Neural cell (in vitro differentiated cells): ENCODE measurements at regions not wholly inside any gene's neighbourhood (a gene's known extent, or its start where the extent isn't known, plus 50 kb on each side); places are given as distances from the start of the nearest gene placed in this dataset.

Experiments used
- H2AFZ ChIP-seq: fragments of 200-600, 300-800 bp; sonication (generic), shearing (Covaris generic); 2 replicates; pipeline ENCODE4 v1.6.0; 2014; ENCODE audit warnings: low read depth, mild to moderate bottlenecking, antibody characterized with exemption, low read length, moderate library complexity
- H3F3A ChIP-seq: fragments of 200-600 bp; shearing (Covaris generic); 2 replicates; pipeline ENCODE4 v1.6.1; 2016; ENCODE audit warnings: mild to moderate bottlenecking, moderate library complexity, mixed read lengths, antibody characterized with exemption, low read length; ENCODE audit not compliant: insufficient read depth, poor library complexity, severe bottlenecking
- H3K27ac ChIP-seq: fragments of 200-600, 300-800 bp; sonication (generic), shearing (Covaris generic); 2 replicates; pipeline ENCODE4 v1.5.1; 2014; ENCODE audit warnings: mild to moderate bottlenecking, low read length, moderate library complexity
- H3K27me3 ChIP-seq: fragments of 300-800, 200-600 bp; sonication (generic), shearing (Covaris generic); 2 replicates; pipeline ENCODE4 v1.6.0; 2014; ENCODE audit warnings: mild to moderate bottlenecking, low read depth, low read length, moderate library complexity; ENCODE audit not compliant: insufficient read depth
- H3K36me3 ChIP-seq: fragments of 300-800, 200-600 bp; sonication (generic), shearing (Covaris generic); 2 replicates; pipeline ENCODE4 v1.5.1; 2014; ENCODE audit warnings: mild to moderate bottlenecking, antibody characterized with exemption, low read length, moderate library complexity; ENCODE audit not compliant: insufficient read depth
- H3K4me2 ChIP-seq: fragments of 300-800, 200-600 bp; sonication (generic), shearing (Covaris generic); 2 replicates; pipeline ENCODE4 v1.6.0; 2014; ENCODE audit warnings: mild to moderate bottlenecking, low read length
- H3K4me3 ChIP-seq: fragments of 300-800, 200-600 bp; sonication (generic), shearing (Covaris generic); 2 replicates; pipeline ENCODE4 v1.5.1; 2014; ENCODE audit warnings: mild to moderate bottlenecking, low read length, moderate library complexity
- H3K79me2 ChIP-seq: fragments of 200-600 bp; shearing (Covaris generic); replicated peaks from 2 replicates; pipeline ENCODE4 v1.6.0; 2014; ENCODE audit warnings: mild to moderate bottlenecking, low read length, moderate library complexity; ENCODE audit not compliant: insufficient read depth
- H3K9ac ChIP-seq: fragments of 300-800, 200-600 bp; sonication (generic), shearing (Covaris generic); 2 replicates; pipeline ENCODE4 v1.6.1; 2016; ENCODE audit warnings: mild to moderate bottlenecking, low read length, mixed read lengths
- H3K9me2 ChIP-seq: fragments of 200-600 bp; shearing (Covaris generic); 2 replicates; pipeline ENCODE4 v1.6.1; 2016; ENCODE audit warnings: mild to moderate bottlenecking, low read length, mixed read lengths; ENCODE audit not compliant: insufficient read depth
- H3K9me3 ChIP-seq: fragments of 200-600, 300-800 bp; sonication (generic), shearing (Covaris generic); 2 replicates; pipeline ENCODE4 v1.6.1; 2016; ENCODE audit warnings: mild to moderate bottlenecking, mixed run types, low read length, moderate library complexity, mixed read lengths
- H4K20me1 ChIP-seq: fragments of 200-600 bp; shearing (Covaris generic); 2 replicates; pipeline ENCODE4 v1.6.1; 2016; ENCODE audit warnings: mild to moderate bottlenecking, mixed run types; ENCODE audit not compliant: insufficient read depth
- CTCF ChIP-seq: fragments of 450-650 bp; IDR thresholded peaks from 2 replicates; pipeline ENCODE4 v1.5.1; 2014; ENCODE audit warnings: antibody characterized with exemption, mild to moderate bottlenecking, moderate library complexity; ENCODE audit not compliant: poor library complexity, severe bottlenecking
- EP300 ChIP-seq: fragments of 450-650 bp; conservative IDR thresholded peaks from 2 replicates; pipeline ENCODE4 v1.6.1; 2014; ENCODE audit warnings: antibody characterized with exemption, mild to moderate bottlenecking, moderate library complexity; ENCODE audit not compliant: poor library complexity, severe bottlenecking
- EZH2 ChIP-seq: fragments of 200-600, 300-800 bp; shearing (Covaris generic), sonication (generic); IDR thresholded peaks from 2 replicates; pipeline ENCODE4 v1.6.1; 2014; ENCODE audit warnings: antibody characterized with exemption, low read length, borderline replicate concordance, mild to moderate bottlenecking; ENCODE audit not compliant: insufficient read depth, poor library complexity, severe bottlenecking
- MXI1 ChIP-seq: fragments of 450-650 bp; conservative IDR thresholded peaks from 2 replicates; pipeline ENCODE4 v1.6.1; 2014; ENCODE audit warnings: antibody characterized with exemption, mild to moderate bottlenecking; ENCODE audit not compliant: poor library complexity, severe bottlenecking
- POLR2AphosphoS5 ChIP-seq: IDR thresholded peaks from 2 replicates; pipeline ENCODE4 v1.6.1; 2012
- RAD21 ChIP-seq: fragments of 450-650 bp; conservative IDR thresholded peaks from 2 replicates; pipeline ENCODE4 v1.6.1; 2014; ENCODE audit warnings: antibody characterized with exemption, mild to moderate bottlenecking, moderate library complexity
- REST ChIP-seq: IDR thresholded peaks from 2 replicates; pipeline ENCODE4 v1.6.1; 2012; ENCODE audit warnings: borderline replicate concordance
- SMC3 ChIP-seq: fragments of 450-650 bp; conservative IDR thresholded peaks from 2 replicates; pipeline ENCODE4 v1.6.1; 2014; ENCODE audit warnings: antibody characterized with exemption, mild to moderate bottlenecking, moderate library complexity; ENCODE audit not compliant: poor library complexity
- TAF1 ChIP-seq: IDR thresholded peaks from 2 replicates; pipeline ENCODE4 v1.6.1; 2012; ENCODE audit warnings: low read depth

GRCh38 chr12:19799216-19799615, 359.9 kb downstream of the AEBP2 start:
- no peak overlapping the region for H3K27ac ChIP-seq
- no peak overlapping the region for H3K4me2 ChIP-seq
- H3K79me2 ChIP-seq: no peaks in the 10 kb centered on the region
- no peaks in the 10 kb centered on the region for H3K9me3 ChIP-seq
- TF ChIP-seq TAF1 (no peak), EP300 (no peak), REST (no peak), SMC3 (no peak), RAD21 (no peak)
- H3K4me3 ChIP-seq: no peak overlapping the region
- no peaks in the 10 kb centered on the region for H3K9me2 ChIP-seq
- no peak overlapping the region for H3K9ac ChIP-seq
- no peaks in the 10 kb centered on the region for H3K36me3 ChIP-seq
- no peak overlapping the region for H2AFZ ChIP-seq
- no peaks in the 10 kb centered on the region for H3K27me3 ChIP-seq
- no peaks in the 10 kb centered on the region for H3F3A ChIP-seq
- no peaks in the 10 kb centered on the region for H4K20me1 ChIP-seq

GRCh38 chr12:19799895-19800602, 360.8 kb downstream of the AEBP2 start:
- Histone ChIP-seq H3K36me3 (no peaks in the 10 kb centered on the region), H3K4me2 (no peak overlapping the region), H3K79me2 (no peaks in the 10 kb centered on the region), H3F3A (no peaks in the 10 kb centered on the region), H3K27me3 (no peaks in the 10 kb centered on the region), H3K9ac (no peak overlapping the region), H2AFZ (no peak overlapping the region), H4K20me1 (no peaks in the 10 kb centered on the region), H3K4me3 (no peak overlapping the region), H3K27ac (no peak overlapping the region), H3K9me3 (no peaks in the 10 kb centered on the region), H3K9me2 (no peaks in the 10 kb centered on the region)
- TF ChIP-seq EP300 (no peak), MXI1 (no peak)

- TF ChIP-seq CTCF (no peak), RAD21 (no peak), REST (no peak), SMC3 (no peak), EP300 (no peak), POLR2AphosphoS5 (no peak), MXI1 (no peak), TAF1 (no peak), EZH2 (no peak)
- no peak overlapping the region for H3K9ac ChIP-seq
- H3K79me2 ChIP-seq: no peaks in the 10 kb centered on the region
- H3K36me3 ChIP-seq: no peaks in the 10 kb centered on the region
- no peak overlapping the region for H3K4me2 ChIP-seq
- H3K27ac ChIP-seq: no peak overlapping the region
- no peaks in the 10 kb centered on the region for H4K20me1 ChIP-seq
- H3K4me3 ChIP-seq: no peak overlapping the region
- no peak overlapping the region for H2AFZ ChIP-seq
- no peaks in the 10 kb centered on the region for H3K9me3 ChIP-seq
- H3K27me3 ChIP-seq: no peaks in the 10 kb centered on the region
- no peaks in the 10 kb centered on the region for H3K9me2 ChIP-seq
- H3F3A ChIP-seq: no peaks in the 10 kb centered on the region
Observed at GRCh38 chr12:19800884-19801283, 361.6 kb downstream of the AEBP2 start.
